HG03457 (cell line): ENCODE measurements at regions not wholly inside any gene's neighbourhood (a gene's known extent, or its start where the extent isn't known, plus 50 kb on each side); places are given as distances from the start of the nearest gene placed in this dataset.

Source experiments
- ATAC-seq: cut with Tn5 transposase; IDR thresholded peaks from one replicate; pipeline ENCODE4 v1.9.1; 2021; ENCODE audit warnings: moderate number of reproducible peaks; ENCODE audit not compliant: unreplicated experiment

- no peak for ATAC-seq
These were observed 288.0 kb upstream of the ANKRD55 start for GRCh38 chr5:56520986-56521730.

GRCh38 chr5:56518820-56519219 is 285.7 kb upstream of the ANKRD55 start:
- ATAC-seq: no peak

GRCh38 chr5:56517011-56517416 is 283.9 kb upstream of the ANKRD55 start:
- no peak for ATAC-seq

GRCh38 chr5:56516441-56516840 is 283.3 kb upstream of the ANKRD55 start:
- no peak for ATAC-seq

- no peak for ATAC-seq
These were observed 282.9 kb upstream of the ANKRD55 start for GRCh38 chr5:56516035-56516434.

GRCh38 chr5:56515011-56515410 is 281.9 kb upstream of the ANKRD55 start:
- ATAC-seq: no peak

- no peak for ATAC-seq
These were observed 281.1 kb upstream of the ANKRD55 start for GRCh38 chr5:56514245-56514644.

- no peak for ATAC-seq
These were observed 280.0 kb upstream of the ANKRD55 start for GRCh38 chr5:56513141-56513540.

GRCh38 chr5:56512313-56512996 is 279.3 kb upstream of the ANKRD55 start:
- no peak for ATAC-seq

GRCh38 chr5:56511326-56511841 is 278.3 kb upstream of the ANKRD55 start:
- no peak for ATAC-seq

GRCh38 chr5:56508249-56508648 is 275.1 kb upstream of the ANKRD55 start:
- no peak for ATAC-seq

GRCh38 chr5:56507351-56507930 is 274.3 kb upstream of the ANKRD55 start:
- ATAC-seq: no peak

GRCh38 chr5:56506211-56506965 is 273.3 kb upstream of the ANKRD55 start:
- ATAC-seq: no peak

GRCh38 chr5:56503929-56504328 is 270.8 kb upstream of the ANKRD55 start:
- no peak for ATAC-seq

GRCh38 chr5:56501781-56502557 is 268.8 kb upstream of the ANKRD55 start:
- ATAC-seq: no peak

- no peak for ATAC-seq
These were observed 266.8 kb upstream of the ANKRD55 start for GRCh38 chr5:56499901-56500300.

- ATAC-seq: no peak
These were observed 266.4 kb upstream of the ANKRD55 start for GRCh38 chr5:56499491-56499890.

GRCh38 chr5:56498759-56499395 is 265.7 kb upstream of the ANKRD55 start:
- no peak for ATAC-seq

- ATAC-seq: no peak
These were observed 263.5 kb upstream of the ANKRD55 start for GRCh38 chr5:56496581-56497063.

- no peak for ATAC-seq
These were observed 261.2 kb upstream of the ANKRD55 start for GRCh38 chr5:56494300-56494731.
